AG04450 (cell line): ENCODE measurements at regions not wholly inside any gene's neighbourhood (a gene's known extent, or its start where the extent isn't known, plus 50 kb on each side); places are given as distances from the start of the nearest gene placed in this dataset.

Experiments
- CTCF ChIA-PET: fragments of 300-600, 350-600 bp; formaldehyde crosslinking; extraction: SDS; loops from one replicate; lab custom pipeline; 2022; ENCODE audit warnings: antibody characterized with exemption, inconsistent platforms; lab: Charles Lee
- POLR2A ChIA-PET: fragments of 350-600 bp; formaldehyde crosslinking; extraction: SDS; loops from one replicate; lab custom pipeline; 2021; ENCODE audit warnings: antibody characterized with exemption, inconsistent platforms; lab: Yijun Ruan, JAX
- DNase-seq: peaks from one replicate; pipeline ENCODE4 v3.0.0-alpha.2; 2011; ENCODE audit warnings: low read depth, low spot score
- H3K27ac ChIP-seq: one replicate; pipeline ENCODE4 v1.5.1; 2012; ENCODE audit warnings: low read depth, low read length, control low read depth
- H3K27me3 ChIP-seq: one replicate; pipeline ENCODE4 v1.6.0; 2012; ENCODE audit warnings: low read length; ENCODE audit not compliant: control insufficient read depth, insufficient read depth
- H3K4me3 ChIP-seq: 2 replicates; pipeline ENCODE4 v1.5.1; 2011; ENCODE audit warnings: mild to moderate bottlenecking, low read depth, low read length, control low read depth
- H3K9me3 ChIP-seq: 2 replicates; pipeline ENCODE4 v1.5.1; 2012; ENCODE audit warnings: low read length; ENCODE audit not compliant: control insufficient read depth, insufficient read depth
- TF ChIP-seq, protein P1 (sequence below): IDR thresholded peaks from 2 replicates; pipeline ENCODE4 v1.5.1; 2011; ENCODE audit warnings: low read depth, low read length, control low read depth, inconsistent platforms

DNA sequence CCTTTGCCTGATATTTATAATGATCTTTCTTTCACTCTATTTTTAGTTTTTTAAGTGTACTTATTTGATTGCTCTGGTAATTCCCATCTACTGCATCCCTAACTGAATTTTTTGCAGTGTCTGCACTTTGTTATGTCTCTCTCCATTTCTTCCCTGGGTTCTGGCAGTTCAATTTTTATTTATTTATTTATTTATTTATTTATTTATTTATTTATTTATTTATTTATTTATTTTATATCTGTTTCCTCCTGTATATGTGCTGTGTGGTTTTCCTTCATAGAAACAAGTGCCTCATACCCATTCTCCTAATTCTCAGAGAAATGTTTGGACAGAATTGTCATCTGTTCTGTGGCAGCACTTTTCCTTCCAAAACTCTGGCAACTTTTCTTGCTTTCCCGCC is 2370.8 kb upstream of the WWC1 start:
- ChIA-PET CTCF (no interaction called here), POLR2A (no interaction called here)
- no peak for DNase-seq
- H3K27me3 ChIP-seq, result no peaks in the 10 kb centered on the region
- no peak overlapping the region for H3K27ac ChIP-seq
- peaks cover 7% of the 10 kb centered on the region for H3K9me3 ChIP-seq
- no peak overlapping the region for H3K4me3 ChIP-seq
- TF ChIP-seq, protein P1, sequence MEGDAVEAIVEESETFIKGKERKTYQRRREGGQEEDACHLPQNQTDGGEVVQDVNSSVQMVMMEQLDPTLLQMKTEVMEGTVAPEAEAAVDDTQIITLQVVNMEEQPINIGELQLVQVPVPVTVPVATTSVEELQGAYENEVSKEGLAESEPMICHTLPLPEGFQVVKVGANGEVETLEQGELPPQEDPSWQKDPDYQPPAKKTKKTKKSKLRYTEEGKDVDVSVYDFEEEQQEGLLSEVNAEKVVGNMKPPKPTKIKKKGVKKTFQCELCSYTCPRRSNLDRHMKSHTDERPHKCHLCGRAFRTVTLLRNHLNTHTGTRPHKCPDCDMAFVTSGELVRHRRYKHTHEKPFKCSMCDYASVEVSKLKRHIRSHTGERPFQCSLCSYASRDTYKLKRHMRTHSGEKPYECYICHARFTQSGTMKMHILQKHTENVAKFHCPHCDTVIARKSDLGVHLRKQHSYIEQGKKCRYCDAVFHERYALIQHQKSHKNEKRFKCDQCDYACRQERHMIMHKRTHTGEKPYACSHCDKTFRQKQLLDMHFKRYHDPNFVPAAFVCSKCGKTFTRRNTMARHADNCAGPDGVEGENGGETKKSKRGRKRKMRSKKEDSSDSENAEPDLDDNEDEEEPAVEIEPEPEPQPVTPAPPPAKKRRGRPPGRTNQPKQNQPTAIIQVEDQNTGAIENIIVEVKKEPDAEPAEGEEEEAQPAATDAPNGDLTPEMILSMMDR, result no peak

DNA sequence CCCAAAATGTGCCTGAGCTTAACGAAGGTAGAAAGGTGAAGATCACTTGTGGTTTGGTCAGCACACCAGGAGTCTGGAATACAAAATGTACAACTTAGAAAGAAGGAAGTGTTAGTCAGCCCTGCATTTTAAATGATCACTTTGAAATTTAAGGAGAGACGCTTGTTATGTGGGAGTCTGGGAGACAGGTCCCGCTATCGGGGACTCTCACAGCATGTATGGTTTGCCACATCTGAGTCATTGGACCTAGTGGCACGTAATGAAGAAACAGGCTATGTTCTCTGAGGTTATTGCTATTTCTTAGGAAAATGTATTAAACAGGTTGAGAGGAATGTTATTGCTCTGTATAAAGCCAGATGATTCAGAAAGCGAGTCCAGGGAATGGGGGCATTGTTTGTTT is 2362.5 kb upstream of the WWC1 start:
- DNase-seq, result no peak
- TF ChIP-seq, protein P1, result no peak
- no peak overlapping the region for H3K4me3 ChIP-seq
- ChIA-PET CTCF (no interaction called here), POLR2A (no interaction called here)
- peaks cover 3% of the 10 kb centered on the region; the same call in 1 of the 2 replicates for H3K9me3 ChIP-seq
- H3K27ac ChIP-seq, result no peak overlapping the region
- H3K27me3 ChIP-seq, result no peaks in the 10 kb centered on the region

DNA sequence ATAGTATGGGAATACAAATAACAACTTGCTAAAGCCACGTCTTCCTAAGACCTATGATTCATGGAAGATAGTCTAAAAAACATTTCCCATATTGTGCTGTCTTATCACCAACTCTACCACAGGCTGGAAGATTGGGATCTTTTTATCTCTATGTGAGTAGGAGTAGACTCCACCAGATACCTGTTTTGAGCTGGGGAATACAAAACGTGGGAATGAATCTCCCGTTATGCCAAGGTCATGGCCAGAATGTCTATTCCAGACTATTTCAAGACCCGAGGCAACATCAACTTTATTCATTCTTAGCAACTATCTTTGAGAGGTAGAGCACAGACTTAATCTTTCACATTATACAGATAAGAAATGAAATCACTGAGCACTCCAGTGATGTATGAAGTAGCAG is 2350.9 kb upstream of the WWC1 start:
- POLR2A ChIA-PET, result no interaction called here
- Histone ChIP-seq H3K27me3 (no peaks in the 10 kb centered on the region), H3K9me3 (peaks cover 7% of the 10 kb centered on the region), H3K27ac (no peak overlapping the region), H3K4me3 (no peak overlapping the region)
- TF ChIP-seq, protein P1, result no peak
- no peak for DNase-seq
- CTCF ChIA-PET, result no interaction called here

DNA sequence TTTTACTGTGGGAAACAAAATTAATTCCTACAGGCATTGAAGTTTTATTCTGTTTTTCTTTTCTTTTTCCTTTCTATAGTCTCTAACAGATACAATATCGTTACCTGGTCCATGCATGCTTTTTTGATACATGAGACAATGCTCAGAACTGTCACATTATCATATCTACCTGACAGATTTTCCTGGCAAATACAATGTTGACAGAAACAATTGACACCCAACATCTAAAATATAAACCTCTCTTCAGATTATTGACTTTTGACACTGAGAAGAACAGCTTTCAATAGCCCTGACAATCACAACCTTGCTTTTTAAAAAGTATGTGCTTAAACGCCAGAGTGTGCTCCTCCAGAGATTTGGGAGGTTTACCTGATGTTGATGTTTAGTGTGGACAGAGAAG is 2334.6 kb upstream of the WWC1 start:
- Histone ChIP-seq H3K4me3 (no peak overlapping the region), H3K27ac (no peak overlapping the region), H3K27me3 (no peaks in the 10 kb centered on the region), H3K9me3 (peaks cover 16% of the 10 kb centered on the region)
- TF ChIP-seq, protein P1, result no peak
- no peak for DNase-seq
- POLR2A ChIA-PET, result no interaction called here
- CTCF ChIA-PET, result no interaction called here

DNA sequence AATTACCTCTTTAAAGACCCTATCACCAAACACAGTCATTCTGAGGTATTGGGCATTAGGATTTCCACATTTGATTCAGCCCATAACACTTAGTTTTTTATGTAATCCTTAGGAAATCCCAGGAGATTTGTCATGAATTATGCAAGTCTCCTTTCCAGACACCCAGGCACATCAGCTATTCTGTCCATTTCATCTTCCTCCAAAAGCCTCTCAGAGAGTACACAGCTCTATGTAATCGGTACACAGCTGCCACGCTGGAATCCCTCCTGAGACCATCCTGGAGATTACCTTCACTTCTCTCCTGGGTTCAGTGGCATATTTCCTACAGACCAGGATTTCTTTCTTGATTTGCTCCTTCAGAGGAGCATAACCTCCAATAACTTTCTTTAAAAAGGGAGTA is 2309.8 kb upstream of the WWC1 start:
- Histone ChIP-seq H3K4me3 (no peak overlapping the region), H3K27ac (no peak overlapping the region), H3K27me3 (no peaks in the 10 kb centered on the region), H3K9me3 (peaks cover 7% of the 10 kb centered on the region)
- TF ChIP-seq, protein P1, result no peak
- ChIA-PET POLR2A (no interaction called here), CTCF (no interaction called here)
- no peak for DNase-seq
